Transverse colon (tissue), 3 donors: ENCODE measurements at regions not wholly inside any gene's neighbourhood (a gene's known extent, or its start where the extent isn't known, plus 50 kb on each side); places are given as distances from the start of the nearest gene placed in this dataset.

Experiments used
- CTCF ChIP-seq, 5 experiments: fragments of 200-600 bp in 3 of 5; fragments of 450-650 bp in 2 of 5; sonication (generic) in 3 of 5; IDR thresholded peaks; 1 replicate in 2 of 5; 2 replicates in 3 of 5; pipeline ENCODE4 v1.5.1; 2016 to 2017; ENCODE audit warnings: antibody characterized with exemption in 5 of 5, inconsistent platforms in 3 of 5, mild to moderate bottlenecking in 2 of 5, moderate library complexity in 1 of 5
- POLR2A ChIP-seq: fragments of 450-650 bp; IDR thresholded peaks from one replicate; pipeline ENCODE4 v1.6.1; 2016; ENCODE audit warnings: antibody characterized with exemption, mild to moderate bottlenecking, moderate library complexity

- TF ChIP-seq CTCF (IDR thresholded peaks at IDR 0.05): no peak
- TF ChIP-seq POLR2A: no peak
Observed at GRCh38 chr6:140236732-140237131, 862.3 kb upstream of the CITED2 start.
